Breast epithelium (tissue), 4 donors: ENCODE measurements at regions not wholly inside any gene's neighbourhood (a gene's known extent, or its start where the extent isn't known, plus 50 kb on each side); places are given as distances from the start of the nearest gene placed in this dataset.

Source experiments
- DNase-seq, 2 donors: peaks; one replicate each; pipeline ENCODE4 v3.0.0-alpha.2; 2019; ENCODE audit warnings: low spot score in 2 of 2
- H3K27ac ChIP-seq, 2 donors: fragments of 200-600 bp; sonication (generic) in 1 of 2; one replicate each; pipeline ENCODE4 v1.5.1; 2016 to 2019; ENCODE audit warnings: mild to moderate bottlenecking in 1 of 2
- H3K27me3 ChIP-seq, 2 donors: fragments of 200-600 bp; sonication (generic) in 1 of 2; one replicate each; pipeline versions ENCODE4 v1.5.1 to v1.6.0; 2017 to 2019; ENCODE audit warnings: control low read depth in 1 of 2, mild to moderate bottlenecking in 1 of 2
- H3K36me3 ChIP-seq: fragments of 200-600 bp; one replicate; pipeline ENCODE4 v1.5.1; 2019
- H3K4me1 ChIP-seq, 2 donors: fragments of 200-600 bp; sonication (generic); one replicate each; pipeline ENCODE4 v1.5.1; 2016 to 2019; ENCODE audit warnings: control low read depth in 1 of 2
- H3K4me3 ChIP-seq, 3 donors: fragments of 200-600 bp; sonication (generic); 1 replicate in 2 of 3; 2 replicates in 1 of 3; pipeline ENCODE4 v1.5.1; 2016 to 2019; ENCODE audit warnings: mild to moderate bottlenecking in 3 of 3, moderate library complexity in 2 of 3
- H3K9me3 ChIP-seq, 2 donors: fragments of 200-600 bp; sonication (generic) in 1 of 2; one replicate each; pipeline ENCODE4 v1.5.1; 2016 to 2019; ENCODE audit warnings: control low read depth in 1 of 2
- POLR2A ChIP-seq: fragments of 450-650 bp; IDR thresholded peaks from one replicate; pipeline ENCODE4 v1.6.1; 2016; ENCODE audit warnings: antibody characterized with exemption, mild to moderate bottlenecking, moderate library complexity
- POLR2AphosphoS5 ChIP-seq, 3 donors: sonication (generic); formaldehyde crosslinking; IDR thresholded peaks; one replicate each; pipeline ENCODE4 v1.6.1; 2017; ENCODE audit warnings: antibody characterized with exemption in 3 of 3
- intact Hi-C: fragments of 100-400 bp; cut with DNase I; formaldehyde crosslinking; loops from one replicate; pipeline ENCODE4 v1.15.1; 2023; ENCODE audit warnings: low total_unique reads
- TF ChIP-seq, protein P1 (sequence below), 3 donors: fragments of 450-650 bp; IDR thresholded peaks; one replicate each; pipeline ENCODE4 v1.5.1; 2016 to 2017; ENCODE audit warnings: antibody characterized with exemption in 3 of 3, mild to moderate bottlenecking in 3 of 3, moderate library complexity in 3 of 3

DNA sequence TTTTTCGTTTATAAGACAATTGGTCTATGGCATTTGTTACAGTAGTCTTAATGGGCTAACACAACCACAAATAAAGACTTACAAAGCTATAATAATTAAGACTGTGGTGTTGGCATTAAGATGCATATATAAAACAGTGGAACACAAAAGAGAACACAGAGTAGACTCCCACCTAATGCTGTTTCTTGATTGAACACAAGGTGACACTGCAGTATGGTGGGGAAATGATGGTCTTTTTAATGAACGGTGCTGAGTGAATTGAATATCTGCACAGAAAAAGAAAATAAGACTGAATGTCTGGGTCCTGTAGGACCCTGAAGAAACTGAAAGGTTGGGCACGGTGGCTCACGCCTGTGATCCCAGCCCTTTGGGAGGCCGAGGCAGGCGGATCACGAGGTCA lies 1136.6 kb upstream of the NXPH2 start:
- DNase-seq: no peak
- intact Hi-C loops: no loop called here
- Histone ChIP-seq H3K27ac (no peak overlapping the region), H3K36me3 (no peaks in the 10 kb centered on the region), H3K27me3 (no peaks in the 10 kb centered on the region), H3K4me3 (no peak overlapping the region), H3K4me1 (no peaks in the 10 kb centered on the region), H3K9me3 (no peaks in the 10 kb centered on the region)
- no peak for TF ChIP-seq POLR2A
- TF ChIP-seq POLR2AphosphoS5 (IDR thresholded peaks at IDR 0.05): no peak
- TF ChIP-seq, protein P1, sequence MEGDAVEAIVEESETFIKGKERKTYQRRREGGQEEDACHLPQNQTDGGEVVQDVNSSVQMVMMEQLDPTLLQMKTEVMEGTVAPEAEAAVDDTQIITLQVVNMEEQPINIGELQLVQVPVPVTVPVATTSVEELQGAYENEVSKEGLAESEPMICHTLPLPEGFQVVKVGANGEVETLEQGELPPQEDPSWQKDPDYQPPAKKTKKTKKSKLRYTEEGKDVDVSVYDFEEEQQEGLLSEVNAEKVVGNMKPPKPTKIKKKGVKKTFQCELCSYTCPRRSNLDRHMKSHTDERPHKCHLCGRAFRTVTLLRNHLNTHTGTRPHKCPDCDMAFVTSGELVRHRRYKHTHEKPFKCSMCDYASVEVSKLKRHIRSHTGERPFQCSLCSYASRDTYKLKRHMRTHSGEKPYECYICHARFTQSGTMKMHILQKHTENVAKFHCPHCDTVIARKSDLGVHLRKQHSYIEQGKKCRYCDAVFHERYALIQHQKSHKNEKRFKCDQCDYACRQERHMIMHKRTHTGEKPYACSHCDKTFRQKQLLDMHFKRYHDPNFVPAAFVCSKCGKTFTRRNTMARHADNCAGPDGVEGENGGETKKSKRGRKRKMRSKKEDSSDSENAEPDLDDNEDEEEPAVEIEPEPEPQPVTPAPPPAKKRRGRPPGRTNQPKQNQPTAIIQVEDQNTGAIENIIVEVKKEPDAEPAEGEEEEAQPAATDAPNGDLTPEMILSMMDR (IDR thresholded peaks at IDR 0.05): no peak

DNA sequence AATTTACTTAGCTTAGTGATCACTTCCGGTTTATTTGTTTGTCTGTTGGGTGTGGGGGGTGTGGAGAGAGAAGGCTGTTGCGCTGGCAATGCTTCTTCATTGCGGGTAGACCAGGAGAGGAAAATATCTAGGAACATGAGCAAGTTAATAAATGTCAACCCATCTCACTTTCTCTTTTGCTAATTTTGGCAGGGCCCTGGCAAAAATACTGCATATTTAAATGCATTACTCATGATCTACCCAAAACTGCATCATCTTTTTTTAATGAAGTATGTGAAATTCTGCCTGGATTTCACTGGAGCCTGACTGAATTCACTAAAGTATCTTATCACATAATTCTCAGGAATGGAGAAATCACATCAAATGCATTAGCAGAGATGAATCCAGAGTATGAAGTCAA lies 1131.0 kb upstream of the NXPH2 start:
- no peaks in the 10 kb centered on the region for H3K9me3 ChIP-seq
- TF ChIP-seq, protein P1 (IDR thresholded peaks at IDR 0.05): no peak
- TF ChIP-seq POLR2A: no peak
- no peak for TF ChIP-seq POLR2AphosphoS5 (IDR thresholded peaks at IDR 0.05)
- H3K27me3 ChIP-seq: no peaks in the 10 kb centered on the region
- no peaks in the 10 kb centered on the region for H3K4me1 ChIP-seq
- no peak overlapping the region for H3K27ac ChIP-seq
- no peaks in the 10 kb centered on the region for H3K36me3 ChIP-seq
- no peak overlapping the region for H3K4me3 ChIP-seq
- no peak for DNase-seq
- intact Hi-C loops: no loop called here

DNA sequence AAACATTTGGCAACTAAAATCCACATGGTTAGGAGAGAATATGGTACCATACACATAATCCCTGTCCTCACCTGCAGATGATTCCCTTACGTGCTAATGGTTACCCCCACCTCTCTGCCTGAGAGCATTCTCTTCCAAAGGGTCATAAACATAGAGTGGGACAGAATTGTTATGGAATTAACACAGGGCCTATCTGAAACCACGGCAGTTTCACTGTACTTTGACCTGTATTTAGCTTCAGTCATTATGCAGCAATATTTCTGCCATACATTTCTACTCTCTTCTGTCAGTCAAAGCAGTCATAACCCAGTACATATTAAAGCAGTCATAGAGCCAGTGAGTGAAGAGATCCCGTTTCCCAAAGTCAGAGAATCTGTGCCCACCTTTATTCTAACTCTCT lies 1128.9 kb upstream of the NXPH2 start:
- no peak for DNase-seq

DNA sequence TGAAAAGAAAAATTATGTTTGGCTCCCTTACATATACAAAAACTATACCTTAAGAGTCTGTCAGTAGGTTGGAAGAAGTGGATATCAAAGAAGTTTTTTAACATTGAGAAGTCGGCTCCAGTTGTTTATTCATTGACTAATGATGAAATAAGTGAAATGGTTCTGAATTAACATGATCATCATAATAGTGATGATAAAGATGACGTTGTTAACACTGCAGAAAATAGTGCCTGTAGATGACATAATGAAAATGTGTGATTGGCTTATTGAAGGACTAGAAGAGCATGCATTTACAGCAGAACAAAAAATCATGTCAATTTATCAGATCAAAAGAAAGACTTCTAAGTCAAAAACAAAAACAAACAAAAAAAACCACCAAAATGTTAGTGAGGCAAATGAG lies 1125.4 kb upstream of the NXPH2 start:
- DNase-seq: no peak
- no peak overlapping the region for H3K4me3 ChIP-seq
- H3K9me3 ChIP-seq: no peaks in the 10 kb centered on the region
- H3K4me1 ChIP-seq: no peaks in the 10 kb centered on the region
- intact Hi-C loops: no loop called here
- H3K27me3 ChIP-seq: no peaks in the 10 kb centered on the region
- no peak overlapping the region for H3K27ac ChIP-seq
- H3K36me3 ChIP-seq: no peaks in the 10 kb centered on the region
- no peak for TF ChIP-seq POLR2AphosphoS5 (IDR thresholded peaks at IDR 0.05)
- TF ChIP-seq, protein P1 (IDR thresholded peaks at IDR 0.05): no peak
- no peak for TF ChIP-seq POLR2A

More for the DNA sequence above, 1128.9 kb upstream of the NXPH2 start:
- Histone ChIP-seq H3K27ac (no peak overlapping the region), H3K4me3 (no peak overlapping the region), H3K27me3 (no peaks in the 10 kb centered on the region), H3K4me1 (no peaks in the 10 kb centered on the region), H3K9me3 (no peaks in the 10 kb centered on the region), H3K36me3 (no peaks in the 10 kb centered on the region)
- TF ChIP-seq POLR2A (no peak), POLR2AphosphoS5 (IDR thresholded peaks at IDR 0.05) (no peak)
- TF ChIP-seq, protein P1 (IDR thresholded peaks at IDR 0.05): no peak
- intact Hi-C loops: no loop called here

DNA sequence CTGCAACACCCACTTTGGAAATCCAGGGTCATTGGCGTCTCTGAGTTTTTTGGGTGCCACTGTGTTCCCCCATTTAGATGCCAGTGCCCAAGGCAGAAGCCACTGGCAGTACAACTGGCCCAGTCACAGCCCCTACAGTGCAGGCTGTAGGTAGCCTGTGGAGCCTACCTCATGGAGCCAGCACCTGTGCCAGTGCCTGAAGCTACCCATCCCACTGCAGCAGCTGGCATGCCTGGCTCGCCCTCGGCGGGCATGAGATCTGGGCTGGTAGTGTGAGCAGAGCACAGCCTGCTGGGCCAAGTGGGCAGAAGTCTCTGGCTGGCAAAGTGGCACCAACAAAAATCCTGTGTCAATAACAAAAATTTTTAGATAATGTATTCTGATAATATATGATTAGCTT lies 1111.4 kb upstream of the NXPH2 start:
- H3K4me1 ChIP-seq: no peaks in the 10 kb centered on the region
- intact Hi-C loops: no loop called here
- H3K36me3 ChIP-seq: no peaks in the 10 kb centered on the region
- H3K27ac ChIP-seq: no peak overlapping the region
- H3K27me3 ChIP-seq: no peaks in the 10 kb centered on the region
- peaks cover 0 to 5% of the 10 kb centered on the region in 2 donors for H3K9me3 ChIP-seq
- TF ChIP-seq, protein P1 (IDR thresholded peaks at IDR 0.05): no peak
- TF ChIP-seq POLR2AphosphoS5 (IDR thresholded peaks at IDR 0.05): no peak
- TF ChIP-seq POLR2A: no peak
- H3K4me3 ChIP-seq: no peak overlapping the region
- DNase-seq: no peak
